ENCODE measurements at regions not wholly inside any gene's neighbourhood (a gene's known extent, or its start where the extent isn't known, plus 50 kb on each side); places are given as distances from the start of the nearest gene placed in this dataset.

- FAIRE-seq: no peak
Measured at GRCh38 chr5:164058621-164059020, 553.2 kb downstream of the MAT2B start.

GRCh38 chr5:164059471-164059870 is 554.1 kb downstream of the MAT2B start:
- no peak for DNase-seq (ENCODE audit: low spot score in 2 of 2)
- no peak for FAIRE-seq

More at GRCh38 chr5:164058621-164059020, 553.2 kb downstream of the MAT2B start:
- no peak for DNase-seq (ENCODE audit: low spot score in 2 of 2)

DNA sequence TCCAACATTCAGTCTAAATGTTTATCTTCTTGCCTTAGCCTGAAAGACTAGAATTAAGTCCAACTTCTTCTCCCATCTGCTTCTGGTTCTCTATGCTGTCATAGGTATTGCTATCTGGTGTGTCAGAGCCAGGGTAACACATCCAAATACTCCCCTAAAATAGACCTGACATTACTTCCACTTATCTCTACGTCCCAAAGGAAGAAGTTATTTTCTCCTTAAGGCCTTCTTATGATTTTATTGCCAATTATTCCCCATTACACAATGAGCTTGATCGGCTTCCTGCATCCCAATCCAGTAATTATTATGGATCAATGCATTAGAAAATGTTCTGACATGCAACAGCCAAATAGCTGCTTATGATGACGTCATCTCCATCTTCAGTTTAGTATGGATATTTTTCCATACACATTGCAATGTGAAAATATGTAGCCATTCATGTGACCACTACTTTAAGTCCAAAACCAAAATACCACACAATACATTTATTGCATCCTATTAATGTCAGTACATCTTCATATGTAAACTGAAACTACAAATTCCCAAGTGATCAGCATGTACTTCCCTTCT is 555.5 kb downstream of the MAT2B start:
- no peak for FAIRE-seq
- no peak for DNase-seq (ENCODE audit: low spot score in 2 of 2)

DNA sequence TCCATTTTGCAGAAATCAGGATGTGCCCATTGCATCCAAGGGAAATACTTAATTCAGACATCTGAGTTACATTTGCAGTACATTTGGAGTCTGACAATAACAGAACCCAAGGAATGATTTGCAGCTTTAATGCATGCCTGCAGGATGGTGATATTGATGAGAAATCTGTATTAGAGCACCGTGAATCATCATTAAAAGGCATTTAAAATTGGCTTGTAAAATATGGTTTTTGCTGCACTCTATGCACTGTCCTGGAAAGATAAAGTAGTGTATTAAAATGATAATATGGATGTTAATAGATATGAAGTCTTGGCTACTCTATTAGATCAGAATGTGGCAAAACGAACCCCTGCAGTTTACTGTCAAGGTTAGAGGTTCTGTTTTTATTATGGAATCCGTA is 556.9 kb downstream of the MAT2B start:
- DNase-seq (ENCODE audit: low spot score in 2 of 2): no peak

DNA sequence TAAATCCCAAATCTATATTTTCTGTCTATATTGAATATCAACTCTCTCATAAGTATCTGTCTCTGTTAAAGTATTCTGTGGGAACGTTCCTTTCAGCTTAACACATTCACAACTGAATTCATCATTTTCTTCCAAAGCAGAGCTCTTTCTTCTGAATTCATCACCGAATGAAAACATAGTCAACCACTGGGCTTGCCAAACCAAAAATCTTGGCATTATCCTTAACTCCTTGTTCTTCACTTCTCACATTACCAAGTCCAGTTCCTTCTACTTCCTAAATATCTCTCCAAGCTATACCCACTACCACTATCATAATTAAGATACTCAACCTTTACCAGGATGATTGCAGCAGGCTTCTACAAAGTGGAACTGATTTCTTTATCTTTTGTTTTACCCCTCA is 559.8 kb downstream of the MAT2B start:
- no peak for FAIRE-seq
- no peak for DNase-seq (ENCODE audit: low spot score in 2 of 2)

More for the DNA sequence above, 556.9 kb downstream of the MAT2B start:
- FAIRE-seq: no peak

DNA sequence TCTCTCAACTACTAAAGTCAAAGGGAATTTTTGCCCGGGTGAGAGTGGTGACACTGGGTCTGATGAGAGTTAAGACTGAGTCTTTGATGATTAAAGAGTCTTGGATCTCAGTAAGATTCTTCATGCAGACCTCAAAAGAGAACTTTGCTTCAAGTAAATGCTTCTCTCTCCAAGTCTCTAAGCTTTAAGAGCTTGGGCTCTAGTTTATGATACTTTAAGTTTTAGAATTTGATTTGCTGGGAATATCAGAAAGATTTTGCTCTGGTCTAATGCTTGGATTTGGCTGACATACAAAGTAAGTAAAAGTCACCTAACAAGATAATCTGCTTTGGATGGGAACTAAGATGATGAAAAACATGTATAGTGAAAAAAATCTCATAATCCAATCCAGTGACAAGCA is 566.3 kb downstream of the MAT2B start:
- DNase-seq (ENCODE audit: low spot score in 2 of 2): no peak
- no peak for FAIRE-seq

DNA sequence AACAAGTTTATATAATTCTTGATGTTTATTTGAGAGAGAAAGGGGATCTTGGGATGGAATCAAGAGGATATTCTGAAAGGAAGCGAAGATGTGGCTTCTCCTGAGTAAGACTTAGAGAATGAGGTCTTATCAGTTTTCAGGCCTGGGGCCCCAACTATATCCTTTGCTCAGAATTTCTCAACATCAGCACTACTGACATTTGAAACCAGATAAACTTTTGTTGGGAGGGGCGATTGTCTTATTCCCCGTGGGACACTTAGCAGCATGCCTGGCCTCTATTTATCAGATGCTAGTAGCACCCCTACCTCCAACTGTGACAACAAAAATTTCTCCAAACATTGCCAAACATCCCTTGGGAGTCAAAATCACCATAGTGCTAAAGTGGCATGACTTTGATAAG is 567.7 kb downstream of the MAT2B start:
- no peak for DNase-seq (ENCODE audit: low spot score in 2 of 2)
- no peak for FAIRE-seq

DNA sequence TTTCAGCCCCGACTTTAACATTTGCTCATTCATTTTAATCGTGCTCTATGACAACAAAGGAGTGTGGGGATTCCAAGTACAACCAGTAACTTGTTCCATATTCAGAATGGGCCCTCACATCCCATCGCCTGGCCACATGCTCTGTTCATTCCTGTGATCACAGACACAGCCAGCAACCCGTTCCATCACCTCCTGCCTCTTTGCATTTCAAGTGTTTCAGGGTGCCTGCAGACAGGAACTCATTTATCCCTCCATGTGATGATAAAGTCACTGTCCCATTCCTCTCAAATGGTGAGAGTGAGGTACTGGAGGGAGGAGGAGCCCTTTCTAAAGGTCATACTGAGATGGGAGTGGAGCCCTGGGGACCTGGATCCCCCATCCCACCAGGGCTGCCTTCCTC is 571.1 kb downstream of the MAT2B start:
- FAIRE-seq: no peak
- no peak for DNase-seq (ENCODE audit: low spot score in 2 of 2)

DNA sequence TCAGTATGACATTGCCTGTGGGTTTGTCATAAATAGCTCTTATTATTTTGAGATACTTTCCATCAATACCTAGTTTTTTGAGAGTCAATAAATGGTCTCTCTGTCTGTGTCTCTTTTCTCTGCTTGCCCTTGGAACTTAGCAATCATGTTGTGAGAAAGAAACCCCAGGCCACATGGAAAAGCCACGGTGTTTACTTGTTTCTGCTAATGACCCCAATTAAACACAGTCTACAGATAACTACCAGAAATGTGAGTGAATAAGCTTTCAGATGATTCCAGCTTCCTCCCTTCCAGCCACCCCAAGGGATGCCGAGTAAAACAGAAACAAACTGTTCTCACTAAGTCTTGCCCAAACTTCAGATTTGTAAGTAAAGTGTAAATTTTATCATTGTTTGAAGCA is 584.9 kb downstream of the MAT2B start:
- FAIRE-seq (no peak), DNase-seq (ENCODE audit: low spot score in 2 of 2) (no peak)

DNA sequence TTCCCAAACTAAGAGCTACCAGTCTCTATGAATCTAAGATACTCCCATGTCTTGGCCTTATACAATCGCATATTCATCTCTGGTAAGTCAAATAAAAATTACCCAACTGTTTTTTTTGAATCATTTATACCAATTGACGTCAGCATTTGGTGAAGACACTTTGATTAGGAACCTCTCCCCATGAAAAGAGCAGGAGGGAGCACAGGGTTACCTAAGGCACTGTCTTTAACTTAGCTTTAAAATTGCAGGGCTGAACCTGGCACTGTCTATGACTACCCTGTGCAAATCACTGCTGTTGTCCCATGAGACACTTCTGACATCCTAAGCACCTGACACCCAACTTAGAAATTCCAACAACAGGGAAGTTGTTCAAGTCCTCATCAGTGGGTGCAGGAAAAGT is 586.4 kb downstream of the MAT2B start:
- DNase-seq (ENCODE audit: low spot score in 2 of 2) (no peak), FAIRE-seq (no peak)

DNA sequence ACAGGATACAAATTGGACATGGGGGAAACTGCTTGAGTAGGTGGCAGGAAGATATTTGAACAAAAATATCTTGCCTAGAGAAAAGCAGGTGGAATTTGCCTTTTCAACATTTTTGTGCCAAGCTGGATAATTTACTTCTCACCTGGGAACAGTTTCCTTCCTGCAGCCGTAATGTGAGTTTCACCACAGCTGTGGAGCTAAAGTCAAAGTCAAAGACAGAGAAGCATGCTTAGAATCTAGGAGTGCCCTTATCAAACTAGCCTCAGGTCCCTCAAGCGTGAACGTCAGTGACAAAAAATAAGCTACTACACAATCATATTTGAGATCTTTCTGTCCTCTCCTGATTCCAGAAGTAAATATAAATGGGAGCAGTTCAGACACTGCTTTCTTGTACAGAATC is 588.9 kb downstream of the MAT2B start:
- no peak for FAIRE-seq
- no peak for DNase-seq (ENCODE audit: low spot score in 2 of 2)

- DNase-seq (ENCODE audit: low spot score in 2 of 2) (no peak), FAIRE-seq (no peak)
Measured at GRCh38 chr5:164097749-164098148, 592.3 kb downstream of the MAT2B start.

GRCh38 chr5:164098531-164098930 is 593.1 kb downstream of the MAT2B start:
- no peak for FAIRE-seq
- DNase-seq (ENCODE audit: low spot score in 2 of 2): no peak

- DNase-seq (ENCODE audit: low spot score in 2 of 2): no peak
- no peak for FAIRE-seq
Measured at GRCh38 chr5:164098979-164099378, 593.6 kb downstream of the MAT2B start.

DNA sequence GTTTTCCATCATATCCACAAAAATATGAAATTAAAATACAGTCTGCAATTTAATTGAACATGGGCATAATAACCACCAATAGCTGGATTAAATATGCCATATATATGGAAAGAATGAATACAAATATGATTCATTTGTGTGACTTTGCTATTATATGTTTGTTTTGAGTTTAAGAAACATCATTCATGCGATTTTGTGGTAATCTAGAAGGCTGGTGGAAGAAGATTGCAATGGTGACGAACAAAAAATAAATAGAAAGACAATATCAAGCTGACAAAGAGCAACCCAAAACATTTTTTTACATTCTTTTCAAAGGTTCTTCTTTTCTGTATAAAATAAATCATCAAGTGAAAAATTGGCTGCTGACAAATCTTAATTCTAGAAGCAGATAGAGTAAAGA is 610.0 kb downstream of the MAT2B start:
- no peak for FAIRE-seq

DNA sequence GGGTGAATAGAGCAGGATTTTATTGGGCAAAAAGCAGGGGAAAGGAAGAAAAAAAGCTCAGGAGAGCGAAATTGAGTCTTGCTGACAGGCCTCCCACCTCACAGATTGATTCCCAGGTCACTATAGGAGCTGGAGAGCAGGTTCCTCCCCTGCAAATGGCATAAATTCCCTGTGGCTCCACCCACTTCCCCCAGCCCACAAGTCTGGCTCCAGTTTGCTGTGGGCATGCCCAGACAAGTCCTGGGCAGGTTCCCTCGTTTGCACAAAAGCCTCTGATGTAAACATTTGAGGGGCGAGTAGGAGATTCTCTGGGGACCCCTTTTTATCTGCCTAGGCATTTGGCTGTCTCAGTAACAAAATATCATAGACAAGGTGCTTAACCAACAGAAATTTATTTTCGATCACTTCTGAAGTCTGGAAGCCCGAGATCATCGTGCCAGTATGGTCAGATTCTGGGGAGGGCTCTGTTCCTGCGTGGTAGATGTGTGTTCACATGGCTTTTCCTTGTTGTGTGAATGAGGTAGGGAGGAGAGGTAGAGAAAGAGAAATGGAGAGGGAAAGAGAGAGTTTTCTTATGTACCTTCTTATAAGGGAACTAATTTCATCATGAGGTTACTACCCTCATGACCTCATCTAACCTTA is 614.5 kb downstream of the MAT2B start:
- FAIRE-seq: no peak
- DNase-seq (ENCODE audit: low spot score in 2 of 2): no peak

More for the DNA sequence above, 610.0 kb downstream of the MAT2B start:
- DNase-seq (ENCODE audit: low spot score in 2 of 2): no peak

GRCh38 chr5:164127527-164127926 is 622.1 kb downstream of the MAT2B start:
- DNase-seq (ENCODE audit: low spot score in 2 of 2): no peak
- no peak for FAIRE-seq

GRCh38 chr5:164132358-164132757 is 626.9 kb downstream of the MAT2B start:
- no peak for FAIRE-seq
- no peak for DNase-seq (ENCODE audit: low spot score in 2 of 2)

GRCh38 chr5:164137095-164137494 is 631.7 kb downstream of the MAT2B start:
- FAIRE-seq (no peak), DNase-seq (ENCODE audit: low spot score in 2 of 2) (no peak)

- no peak for DNase-seq (ENCODE audit: low spot score in 2 of 2)
- no peak for FAIRE-seq
Measured at GRCh38 chr5:164139423-164139822, 634.0 kb downstream of the MAT2B start.

DNA sequence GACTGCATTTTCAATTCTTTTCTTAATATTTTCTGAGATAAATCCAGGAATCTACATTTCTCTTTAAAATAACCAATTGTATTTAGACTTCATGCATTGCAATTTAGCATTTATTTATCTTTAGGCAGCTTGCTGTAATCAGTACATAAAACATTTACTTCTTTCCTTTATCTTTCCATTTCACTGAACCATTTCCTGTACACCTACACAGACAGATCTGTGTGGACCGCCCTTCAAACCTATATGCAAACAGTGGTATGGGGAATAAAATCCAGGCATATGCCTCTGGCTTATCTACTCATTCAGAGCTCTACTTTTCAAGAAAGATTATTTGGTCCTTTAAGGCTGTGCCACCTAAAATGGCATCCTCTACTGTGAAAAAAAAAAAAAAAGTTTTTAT is 640.0 kb downstream of the MAT2B start:
- DNase-seq (ENCODE audit: low spot score in 2 of 2) (no peak), FAIRE-seq (no peak)

DNA sequence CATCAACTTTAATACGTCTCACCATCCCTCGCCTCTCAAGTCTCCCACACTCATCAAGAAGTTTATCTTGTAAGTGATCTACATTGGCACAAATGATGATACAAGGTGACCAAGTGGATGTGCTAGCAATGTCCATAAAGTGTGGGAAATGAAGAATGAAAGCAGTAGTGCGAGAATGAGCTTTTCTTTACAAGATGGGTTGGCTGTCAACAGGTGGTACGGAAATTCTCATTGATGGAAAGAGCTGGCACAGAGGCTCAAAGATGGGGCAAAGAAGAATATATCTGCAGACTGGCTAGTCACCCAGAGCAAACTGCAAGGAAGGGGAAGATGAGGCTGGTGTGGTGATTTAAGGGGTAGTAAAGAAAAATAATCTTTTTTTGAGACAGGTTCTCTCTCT is 640.8 kb downstream of the MAT2B start:
- FAIRE-seq (no peak), DNase-seq (ENCODE audit: low spot score in 2 of 2) (no peak)

DNA sequence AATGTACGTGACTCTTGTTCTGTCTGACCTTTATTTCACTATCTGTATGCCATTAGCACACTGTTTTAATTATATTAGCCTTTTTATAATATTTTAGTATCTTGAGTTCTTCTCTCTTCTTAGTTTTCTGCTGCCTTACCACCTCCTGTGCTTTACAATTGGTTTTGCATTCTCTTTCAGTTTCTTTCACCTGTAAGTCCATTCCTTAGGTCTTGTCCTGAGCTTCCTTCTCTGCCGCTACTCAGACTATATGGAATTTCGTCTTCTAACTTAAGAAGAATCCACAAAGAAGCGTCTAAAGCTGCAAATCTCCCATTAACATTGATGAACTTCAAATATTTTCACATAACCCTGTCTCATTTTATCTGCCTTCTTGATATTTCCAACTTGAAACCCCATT is 642.9 kb downstream of the MAT2B start:
- FAIRE-seq (no peak), DNase-seq (ENCODE audit: low spot score in 2 of 2) (no peak)

All from frontal cortex (tissue), 3 donors.